GM21786 (cell line): ENCODE measurements at regions not wholly inside any gene's neighbourhood (a gene's known extent, or its start where the extent isn't known, plus 50 kb on each side); places are given as distances from the start of the nearest gene placed in this dataset.
A peak's percentile ranks its signal among the peaks of the same experiment; 100 is the strongest.

Experiments used
- ATAC-seq: cut with Tn5 transposase; IDR thresholded peaks from one replicate; pipeline ENCODE4 v1.9.1; 2021; ENCODE audit not compliant: unreplicated experiment

- ATAC-seq = no peak
Observed at GRCh38 chr10:83848677-83849076, 290.6 kb upstream of the GHITM start.

- no peak for ATAC-seq
Observed at GRCh38 chr10:83849150-83849549, 290.2 kb upstream of the GHITM start.

- no peak for ATAC-seq
Observed at GRCh38 chr10:83852146-83852545, 287.2 kb upstream of the GHITM start.

DNA sequence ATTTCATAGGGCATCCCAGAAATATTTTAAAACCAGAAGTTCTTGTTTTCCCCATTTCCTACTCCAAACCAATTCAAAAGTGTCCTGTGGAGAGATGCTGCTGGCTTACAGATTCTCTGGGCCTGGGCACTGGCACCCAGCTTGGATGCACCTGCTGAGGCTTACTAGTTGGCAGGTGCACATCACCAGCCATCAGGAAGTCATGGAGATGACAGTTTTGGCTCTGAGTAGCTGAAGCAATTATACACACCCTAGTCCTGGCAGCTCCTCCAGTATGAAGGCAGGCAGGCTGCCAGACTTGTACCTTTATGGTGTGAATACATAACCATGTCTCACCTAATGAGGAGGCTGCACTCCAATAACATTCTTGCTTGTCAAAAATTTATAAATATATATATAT, 276.6 kb upstream of the GHITM start:
- ATAC-seq = no peak

- ATAC-seq = no peak
Observed at GRCh38 chr10:83863283-83863966, 275.9 kb upstream of the GHITM start.

DNA sequence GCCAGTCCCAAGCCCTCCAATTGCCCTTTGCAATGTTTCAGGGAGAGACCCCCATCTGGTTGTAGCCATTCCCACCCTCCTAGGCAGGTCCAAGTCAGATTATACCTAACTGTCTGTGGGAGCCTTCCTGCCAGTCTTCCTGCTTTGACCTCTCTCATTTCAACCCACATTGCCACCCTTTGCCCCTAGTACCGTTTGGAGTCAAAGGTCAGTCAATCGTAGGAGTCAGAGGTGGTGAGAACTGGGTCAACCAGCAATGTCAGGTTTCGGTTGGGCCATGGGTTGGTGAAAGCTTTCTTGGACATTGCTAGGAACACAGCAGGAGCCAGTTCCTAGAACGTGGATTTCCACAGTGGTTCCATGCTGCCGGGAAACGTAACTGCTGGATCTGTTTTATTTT, 269.4 kb upstream of the GHITM start:
- no peak for ATAC-seq

- ATAC-seq = peak; percentile 97
Observed at GRCh38 chr10:83871187-83872081, 267.9 kb upstream of the GHITM start.

- ATAC-seq = no peak
Observed at GRCh38 chr10:83880252-83880791, 259.0 kb upstream of the GHITM start.

DNA sequence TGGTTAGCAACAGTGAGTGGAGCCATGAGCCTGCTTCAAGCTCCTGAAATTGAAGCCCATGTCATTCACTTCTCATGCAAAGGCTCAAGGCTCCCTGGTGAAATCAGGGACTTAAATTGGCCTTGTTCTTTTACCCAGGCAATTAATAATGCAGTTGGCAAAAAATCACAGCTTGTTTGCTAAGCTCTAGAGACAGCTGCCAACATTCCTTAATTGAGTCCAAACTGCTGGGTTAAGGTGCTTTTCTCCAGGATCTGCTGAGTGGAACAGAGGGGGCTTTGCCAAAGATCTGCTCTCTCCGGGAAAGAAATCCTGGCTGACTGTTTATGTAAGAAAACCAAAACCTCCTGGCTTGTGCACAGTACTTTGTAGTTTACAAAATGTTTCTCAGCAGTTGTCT, 257.6 kb upstream of the GHITM start:
- ATAC-seq = no peak

- ATAC-seq = no peak
Observed at GRCh38 chr10:83886871-83887270, 252.4 kb upstream of the GHITM start.

GRCh38 chr10:83892737-83893136, 246.6 kb upstream of the GHITM start:
- no peak for ATAC-seq

GRCh38 chr10:83896219-83896618, 243.1 kb upstream of the GHITM start:
- no peak for ATAC-seq

- ATAC-seq = no peak
Observed at GRCh38 chr10:83897626-83898025, 241.7 kb upstream of the GHITM start.

DNA sequence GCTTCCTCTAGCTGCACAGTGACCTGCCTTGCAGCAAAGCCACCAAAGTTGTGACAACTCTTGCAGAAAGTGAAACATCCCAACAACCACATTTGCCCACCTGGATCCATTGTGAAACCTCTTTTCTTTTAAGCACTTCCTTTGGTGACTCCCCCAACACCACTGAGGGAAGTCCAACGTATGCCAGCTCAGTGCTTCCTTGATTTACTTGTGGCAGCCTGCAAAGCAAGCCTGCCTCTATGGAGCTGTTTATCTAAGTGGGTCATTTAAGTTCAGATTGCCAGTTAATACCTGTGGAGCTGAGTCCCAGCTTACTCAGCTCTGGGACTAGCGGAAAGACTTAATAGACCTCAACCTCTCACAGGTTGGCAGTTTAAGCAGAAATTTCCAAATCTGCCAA, 230.8 kb upstream of the GHITM start:
- ATAC-seq = no peak

GRCh38 chr10:83909001-83909400, 230.3 kb upstream of the GHITM start:
- ATAC-seq = no peak

DNA sequence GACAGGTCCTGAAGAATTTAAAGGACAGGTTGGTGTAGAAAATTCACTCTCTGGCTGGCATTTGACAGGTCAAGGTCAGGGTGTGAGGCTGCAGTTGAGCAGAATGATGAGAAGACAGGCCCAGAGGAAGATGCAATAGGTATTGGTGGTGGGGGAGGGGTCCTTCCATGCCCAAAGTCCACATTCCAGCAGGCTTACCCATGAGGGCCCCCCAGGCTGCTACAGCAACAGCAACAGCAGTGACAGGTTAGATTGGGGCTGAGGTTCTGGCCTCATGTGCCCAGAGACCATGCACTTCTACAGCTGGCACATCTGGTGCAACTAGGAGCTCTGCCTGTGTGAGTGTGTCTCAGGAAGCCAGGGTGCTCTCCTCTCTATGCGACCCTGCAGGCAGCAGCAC, 223.5 kb upstream of the GHITM start:
- ATAC-seq = no peak

GRCh38 chr10:83917537-83918506, 221.5 kb upstream of the GHITM start:
- peak; percentile 90 for ATAC-seq

GRCh38 chr10:83919187-83919586, 220.1 kb upstream of the GHITM start:
- ATAC-seq = no peak

- no peak for ATAC-seq
Observed at GRCh38 chr10:83921984-83922860, 217.1 kb upstream of the GHITM start.

DNA sequence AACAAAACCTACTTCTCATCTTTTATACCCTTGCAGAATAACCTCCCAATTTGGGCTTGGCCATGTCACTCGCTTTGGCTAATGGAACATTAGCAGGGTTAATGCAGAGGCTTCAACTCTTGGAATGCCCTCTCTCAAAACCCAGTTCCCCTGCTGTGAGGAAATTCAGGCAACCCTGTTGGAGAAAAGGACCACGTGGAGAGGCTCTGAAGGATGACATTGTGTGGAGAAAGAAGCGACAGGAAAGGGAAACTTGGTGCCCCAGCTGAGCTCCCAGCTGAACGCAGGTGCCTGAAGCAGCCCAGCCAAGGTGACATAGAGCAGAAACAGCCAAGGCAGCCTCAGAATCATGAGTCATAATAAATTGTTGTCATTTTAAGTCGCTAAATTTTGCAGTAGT, 214.2 kb upstream of the GHITM start:
- ATAC-seq = no peak
